SK-N-SH (cell line): ENCODE measurements at regions not wholly inside any gene's neighbourhood (a gene's known extent, or its start where the extent isn't known, plus 50 kb on each side); places are given as distances from the start of the nearest gene placed in this dataset.

Experiments
- CTCF ChIA-PET: fragments of 300-600, 350-600 bp; formaldehyde crosslinking; extraction: SDS; loops from one replicate; lab custom pipeline; 2021; lab: Yijun Ruan, JAX
- POLR2A ChIA-PET: fragments of 350-600 bp; sonication (Branson Sonifier 250); formaldehyde crosslinking; extraction: SDS; loops from one replicate; lab custom pipeline; 2020; ENCODE audit warnings: antibody characterized with exemption, inconsistent platforms; lab: Yijun Ruan, JAX
- DNase-seq: peaks from one replicate; pipeline ENCODE4 v3.0.0; 2012
- H2AFZ ChIP-seq: fragments of 200-600 bp; sonication (generic); 2 replicates; pipeline ENCODE4 v1.8.1; 2016; ENCODE audit warnings: antibody characterized with exemption, mild to moderate bottlenecking, low read depth
- H3F3A ChIP-seq: fragments of 200-600 bp; sonication (generic); replicated peaks from 2 replicates; pipeline ENCODE3; 2016; ENCODE audit warnings: antibody characterized with exemption, mild to moderate bottlenecking; ENCODE audit not compliant: insufficient read depth
- H3K27ac ChIP-seq, 2 experiments: fragments of 200-500 bp in 1 of 2; fragments of 200-600 bp in 1 of 2; sonication (Bioruptor generic) in 1 of 2; sonication (generic), shearing (Covaris generic) in 1 of 2; 2 replicates each; pipeline versions ENCODE4 v1.5.1 to v1.6.1; 2014 to 2016; ENCODE audit warnings: low read depth in 2 of 2, inconsistent platforms in 1 of 2, low read length in 1 of 2, mild to moderate bottlenecking in 1 of 2, mixed read lengths in 1 of 2
- H3K27me3 ChIP-seq: fragments of 200-600 bp; sonication (generic), shearing (Covaris generic); 2 replicates; pipeline ENCODE4 v1.6.1; 2016; ENCODE audit warnings: mixed run types; ENCODE audit not compliant: insufficient read depth
- H3K36me3 ChIP-seq, 2 experiments: fragments of 200-500 bp in 1 of 2; fragments of 200-600 bp in 1 of 2; sonication (Bioruptor generic) in 1 of 2; sonication (generic) in 1 of 2; replicated peaks in 1 of 2; 2 replicates each; pipeline versions ENCODE3 to v1.5.1; 2014 to 2016; ENCODE audit warnings: low read length in 1 of 2, mild to moderate bottlenecking in 1 of 2; ENCODE audit not compliant: insufficient read depth in 2 of 2, control insufficient read depth in 1 of 2
- H3K4me1 ChIP-seq, 2 experiments: fragments of 200-500 bp in 1 of 2; fragments of 200-600 bp in 1 of 2; sonication (Bioruptor generic) in 1 of 2; sonication (generic), shearing (Covaris generic) in 1 of 2; 2 replicates each; pipeline versions ENCODE4 v1.5.1 to v1.6.1; 2014 to 2016; ENCODE audit warnings: low read depth in 1 of 2, low read length in 1 of 2, mixed run types in 1 of 2; ENCODE audit not compliant: insufficient read depth in 2 of 2, control insufficient read depth in 1 of 2
- H3K4me2 ChIP-seq: fragments of 200-600 bp; sonication (generic), shearing (Covaris generic); 2 replicates; pipeline ENCODE4 v1.6.1; 2017; ENCODE audit warnings: mixed run types
- H3K4me3 ChIP-seq, 2 experiments: fragments of 200-500 bp in 1 of 2; fragments of 200-600 bp in 1 of 2; sonication (Bioruptor generic) in 1 of 2; sonication (generic), shearing (Covaris generic) in 1 of 2; 2 replicates each; pipeline versions ENCODE4 v1.5.1 to v1.8.1; 2014 to 2016; ENCODE audit warnings: low read depth in 2 of 2, inconsistent platforms in 1 of 2, low read length in 1 of 2, mild to moderate bottlenecking in 1 of 2, mixed read lengths in 1 of 2, moderate library complexity in 1 of 2
- H3K79me2 ChIP-seq: fragments of 200-600 bp; sonication (generic); 2 replicates; pipeline ENCODE4 v1.8.1; 2017; ENCODE audit warnings: mild to moderate bottlenecking; ENCODE audit not compliant: insufficient read depth
- H3K9ac ChIP-seq: fragments of 200-600 bp; sonication (generic); 2 replicates; pipeline ENCODE4 v1.6.1; 2017; ENCODE audit warnings: mixed run types
- H3K9me2 ChIP-seq: fragments of 200-600 bp; sonication (generic); 2 replicates; pipeline ENCODE4 v1.6.1; 2017; ENCODE audit warnings: mixed run types
- H3K9me3 ChIP-seq: fragments of 200-600 bp; sonication (generic); 2 replicates; pipeline ENCODE4 v1.6.1; 2017; ENCODE audit warnings: mixed run types, mild to moderate bottlenecking, moderate library complexity
- H4K20me1 ChIP-seq: fragments of 200-600 bp; sonication (generic); 2 replicates; pipeline ENCODE4 v1.6.1; 2017; ENCODE audit warnings: mild to moderate bottlenecking, mixed run types; ENCODE audit not compliant: insufficient read depth
- EP300 ChIP-seq, 2 experiments: IDR thresholded peaks; 2 replicates each; pipeline versions ENCODE4 v1.4.0 to v1.6.1; 2012; ENCODE audit warnings: borderline replicate concordance in 1 of 2, low read depth in 1 of 2, low read length in 1 of 2
- FOSL2 ChIP-seq: IDR thresholded peaks from 2 replicates; pipeline ENCODE4 v1.4.0; 2012; ENCODE audit warnings: low read depth, mild to moderate bottlenecking, moderate library complexity, borderline replicate concordance
- GABPA ChIP-seq: IDR thresholded peaks from 2 replicates; pipeline ENCODE4 v1.4.0; 2012; ENCODE audit warnings: low read depth, mild to moderate bottlenecking
- IRF3 ChIP-seq: fragments of 150-350 bp; IDR thresholded peaks from 2 replicates; pipeline ENCODE4 v1.6.1; 2016; ENCODE audit warnings: mild to moderate bottlenecking, low read depth, low read length
- MEF2A ChIP-seq: IDR thresholded peaks from 2 replicates; pipeline ENCODE4 v1.4.0; 2012; ENCODE audit warnings: low read depth, borderline replicate concordance
- MXI1 ChIP-seq: IDR thresholded peaks from 2 replicates; pipeline ENCODE4 v1.6.1; 2012; ENCODE audit warnings: mild to moderate bottlenecking, low read depth, low read length, improper control_type of control experiment
- NFIC ChIP-seq: IDR thresholded peaks from 2 replicates; pipeline ENCODE4 v1.4.0; 2012; ENCODE audit warnings: borderline replicate concordance
- POLR2AphosphoS5 ChIP-seq: IDR thresholded peaks from 2 replicates; pipeline ENCODE4 v1.6.1; 2012; ENCODE audit warnings: low read depth, low read length
- RFX5 ChIP-seq: IDR thresholded peaks from 2 replicates; pipeline ENCODE4 v1.6.1; 2012; ENCODE audit warnings: mild to moderate bottlenecking, improper control_type of control experiment, low read length
- SMC3 ChIP-seq: IDR thresholded peaks from 2 replicates; pipeline ENCODE4 v1.6.1; 2012; ENCODE audit warnings: low read depth, low read length, improper control_type of control experiment
- WGBS: methylation state at CpG from one replicate; pipeline ENCODE4 v1.1.6; 2017; ENCODE audit warnings: low lambda C conversion rate; 5-methylcytosine and 5-hydroxymethylcytosine counted together
- TF ChIP-seq, protein P1 (sequence below): fragments of 200-600 bp; sonication (generic); IDR thresholded peaks from 2 replicates; pipeline ENCODE4 v1.6.1; 2017; ENCODE audit warnings: antibody characterized with exemption, mild to moderate bottlenecking, moderate library complexity
- TF ChIP-seq, protein P2 (sequence below): IDR thresholded peaks from 2 replicates; pipeline ENCODE4 v1.4.0; 2012; ENCODE audit warnings: low read depth

GRCh38 chr9:80557256-80557655 is 985.5 kb downstream of the TLE4 start:
- no peak overlapping the region for H3K4me3 ChIP-seq
- H3K9me2 ChIP-seq = no peaks in the 10 kb centered on the region
- no peaks in the 10 kb centered on the region for H3K27me3 ChIP-seq
- no peaks in the 10 kb centered on the region for H3K79me2 ChIP-seq
- no peak overlapping the region for H3K27ac ChIP-seq
- H2AFZ ChIP-seq = no peak overlapping the region
- H3F3A ChIP-seq = no peaks in the 10 kb centered on the region
- no peaks in the 10 kb centered on the region for H3K9me3 ChIP-seq
- H3K4me2 ChIP-seq = no peak overlapping the region
- no peaks in the 10 kb centered on the region for H3K4me1 ChIP-seq
- ChIA-PET POLR2A (no interaction called here), CTCF (interaction anchor here (0.6 kb wide), 1 partner anchor 60 kb away, joined by 3 read pairs; no protein-coding TSS in a partner anchor)
- no peak for TF ChIP-seq MEF2A
- TF ChIP-seq EP300 (IDR thresholded peaks at IDR 0.05; ENCODE audit: borderline replicate concordance in 1 of 2, low read depth in 1 of 2, low read length in 1 of 2) = no peak
- no peaks in the 10 kb centered on the region for H4K20me1 ChIP-seq
- WGBS = 50% methylated on average over 1 of the region's 1 CpG
- no peak for DNase-seq
- H3K36me3 ChIP-seq = no peaks in the 10 kb centered on the region
- no peak overlapping the region for H3K9ac ChIP-seq

DNA sequence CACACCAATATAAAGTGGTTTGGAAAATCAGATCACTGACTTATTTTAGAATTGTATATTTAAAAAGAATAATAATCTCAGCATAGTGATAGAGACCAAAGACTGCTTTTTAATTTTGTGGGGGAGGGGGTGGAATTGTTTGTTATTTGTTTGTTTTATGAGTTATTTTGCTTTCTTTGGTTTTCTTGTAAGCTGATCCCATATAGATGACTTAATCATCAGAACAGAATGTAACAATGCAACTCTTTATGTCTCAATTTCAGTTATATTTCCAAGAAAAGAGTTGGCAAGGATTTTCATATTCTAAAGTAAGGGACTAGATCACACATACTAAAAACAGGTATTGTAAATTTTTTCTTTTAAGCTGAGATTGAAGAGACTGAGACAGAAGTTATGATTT is 984.9 kb downstream of the TLE4 start:
- Histone ChIP-seq H2AFZ (no peak overlapping the region), H3K4me1 (no peaks in the 10 kb centered on the region), H3K4me2 (no peak overlapping the region), H3K79me2 (no peaks in the 10 kb centered on the region), H3F3A (no peaks in the 10 kb centered on the region), H3K27me3 (no peaks in the 10 kb centered on the region), H3K4me3 (no peak overlapping the region), H3K9ac (no peak overlapping the region), H3K36me3 (no peaks in the 10 kb centered on the region), H3K9me2 (no peaks in the 10 kb centered on the region), H3K27ac (no peak overlapping the region), H3K9me3 (no peaks in the 10 kb centered on the region), H4K20me1 (no peaks in the 10 kb centered on the region)
- TF ChIP-seq FOSL2 (no peak), RFX5 (no peak), POLR2AphosphoS5 (no peak), MEF2A (no peak), SMC3 (no peak), GABPA (no peak), MXI1 (no peak), IRF3 (no peak), NFIC (no peak)
- TF ChIP-seq, protein P1, sequence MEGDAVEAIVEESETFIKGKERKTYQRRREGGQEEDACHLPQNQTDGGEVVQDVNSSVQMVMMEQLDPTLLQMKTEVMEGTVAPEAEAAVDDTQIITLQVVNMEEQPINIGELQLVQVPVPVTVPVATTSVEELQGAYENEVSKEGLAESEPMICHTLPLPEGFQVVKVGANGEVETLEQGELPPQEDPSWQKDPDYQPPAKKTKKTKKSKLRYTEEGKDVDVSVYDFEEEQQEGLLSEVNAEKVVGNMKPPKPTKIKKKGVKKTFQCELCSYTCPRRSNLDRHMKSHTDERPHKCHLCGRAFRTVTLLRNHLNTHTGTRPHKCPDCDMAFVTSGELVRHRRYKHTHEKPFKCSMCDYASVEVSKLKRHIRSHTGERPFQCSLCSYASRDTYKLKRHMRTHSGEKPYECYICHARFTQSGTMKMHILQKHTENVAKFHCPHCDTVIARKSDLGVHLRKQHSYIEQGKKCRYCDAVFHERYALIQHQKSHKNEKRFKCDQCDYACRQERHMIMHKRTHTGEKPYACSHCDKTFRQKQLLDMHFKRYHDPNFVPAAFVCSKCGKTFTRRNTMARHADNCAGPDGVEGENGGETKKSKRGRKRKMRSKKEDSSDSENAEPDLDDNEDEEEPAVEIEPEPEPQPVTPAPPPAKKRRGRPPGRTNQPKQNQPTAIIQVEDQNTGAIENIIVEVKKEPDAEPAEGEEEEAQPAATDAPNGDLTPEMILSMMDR = no peak
- TF ChIP-seq, protein P2, sequence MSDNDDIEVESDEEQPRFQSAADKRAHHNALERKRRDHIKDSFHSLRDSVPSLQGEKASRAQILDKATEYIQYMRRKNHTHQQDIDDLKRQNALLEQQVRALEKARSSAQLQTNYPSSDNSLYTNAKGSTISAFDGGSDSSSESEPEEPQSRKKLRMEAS = no peak
- ChIA-PET POLR2A (no interaction called here), CTCF (no interaction called here)
- no peak for DNase-seq
